BJ (cell line): ENCODE measurements at regions not wholly inside any gene's neighbourhood (a gene's known extent, or its start where the extent isn't known, plus 50 kb on each side); places are given as distances from the start of the nearest gene placed in this dataset.

Source experiments
- CTCF ChIA-PET: fragments of 350-600 bp; formaldehyde crosslinking; extraction: SDS; loops from one replicate; lab custom pipeline; 2021; ENCODE audit warnings: antibody characterized with exemption, inconsistent platforms; lab: Yijun Ruan, JAX
- POLR2A ChIA-PET: fragments of 300-600 bp; sonication (Branson Sonifier 250); formaldehyde crosslinking; extraction: SDS; loops from one replicate; lab custom pipeline; 2021; ENCODE audit warnings: antibody characterized with exemption; lab: Charles Lee
- DNase-seq: peaks from one replicate; pipeline ENCODE4 v3.0.0-alpha.2; 2011; ENCODE audit warnings: low read depth
- H3K27me3 ChIP-seq: 2 replicates; pipeline ENCODE4 v1.6.0; 2011; ENCODE audit warnings: low read length; ENCODE audit not compliant: control insufficient read depth, insufficient read depth
- H3K36me3 ChIP-seq: 2 replicates; pipeline ENCODE4 v1.5.1; 2011; ENCODE audit warnings: low read length; ENCODE audit not compliant: control insufficient read depth, insufficient read depth
- H3K4me3 ChIP-seq: 2 replicates; pipeline ENCODE4 v1.5.1; 2011; ENCODE audit warnings: low read depth, mild to moderate bottlenecking, control low read depth, low read length
- CTCF ChIP-seq: IDR thresholded peaks from 2 replicates; pipeline ENCODE4 v1.5.1; 2011; ENCODE audit warnings: low read depth, mild to moderate bottlenecking, control low read depth, inconsistent platforms, low read length, moderate library complexity; ENCODE audit not compliant: insufficient read depth

GRCh38 chr18:7288544-7288943 lies 57.7 kb downstream of the LRRC30 start:
- H3K36me3 ChIP-seq, result no peaks in the 10 kb centered on the region
- TF ChIP-seq CTCF, result no peak
- no peak for DNase-seq
- no peaks in the 10 kb centered on the region for H3K27me3 ChIP-seq
- H3K4me3 ChIP-seq, result no peak overlapping the region
- ChIA-PET POLR2A (no interaction called here), CTCF (interaction anchor here (1.3 kb wide), 1 partner anchor 16 kb away, joined by 3 read pairs; no protein-coding TSS in a partner anchor)

GRCh38 chr18:7290077-7290476 lies 59.2 kb downstream of the LRRC30 start:
- Histone ChIP-seq H3K4me3 (no peak overlapping the region), H3K36me3 (no peaks in the 10 kb centered on the region), H3K27me3 (no peaks in the 10 kb centered on the region)
- CTCF ChIA-PET, result no interaction called here
- DNase-seq, result no peak
- no peak for TF ChIP-seq CTCF
- POLR2A ChIA-PET, result no interaction called here

GRCh38 chr18:7291046-7291445 lies 60.2 kb downstream of the LRRC30 start:
- no peaks in the 10 kb centered on the region for H3K36me3 ChIP-seq
- no peak for DNase-seq
- no peak overlapping the region for H3K4me3 ChIP-seq
- TF ChIP-seq CTCF, result no peak
- CTCF ChIA-PET, result no interaction called here
- H3K27me3 ChIP-seq, result no peaks in the 10 kb centered on the region
- POLR2A ChIA-PET, result no interaction called here

DNA sequence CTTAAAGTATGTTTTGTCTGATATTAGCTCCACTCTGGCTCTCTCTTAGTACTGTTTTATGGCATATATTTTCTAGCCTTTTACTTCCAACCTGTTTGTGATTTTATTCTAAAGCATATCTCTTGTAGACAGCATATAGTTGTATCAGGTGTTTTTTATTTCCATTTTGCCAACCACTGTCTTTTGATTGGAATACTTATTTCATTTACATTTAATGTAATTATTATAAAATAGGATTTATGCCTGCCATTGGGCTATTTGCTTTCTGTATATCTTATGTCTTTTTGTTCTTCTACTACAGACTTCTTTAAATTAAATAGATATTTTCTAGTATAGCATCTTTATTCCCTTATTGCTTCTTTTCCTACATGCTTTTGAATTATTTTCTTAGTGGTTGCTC lies 67.3 kb downstream of the LRRC30 start:
- Histone ChIP-seq H3K36me3 (no peaks in the 10 kb centered on the region), H3K4me3 (no peak overlapping the region), H3K27me3 (no peaks in the 10 kb centered on the region)
- no peak for TF ChIP-seq CTCF
- POLR2A ChIA-PET, result no interaction called here
- CTCF ChIA-PET, result no interaction called here
- no peak for DNase-seq

- TF ChIP-seq CTCF, result no peak
- ChIA-PET POLR2A (no interaction called here), CTCF (no interaction called here)
- DNase-seq, result no peak
- H3K4me3 ChIP-seq, result no peak overlapping the region
- H3K27me3 ChIP-seq, result no peaks in the 10 kb centered on the region
- H3K36me3 ChIP-seq, result no peaks in the 10 kb centered on the region
Observed at GRCh38 chr18:7301094-7301493, 70.2 kb downstream of the LRRC30 start.
